ENCODE measurements at regions not wholly inside any gene's neighbourhood (a gene's known extent, or its start where the extent isn't known, plus 50 kb on each side); places are given as distances from the start of the nearest gene placed in this dataset.

DNA sequence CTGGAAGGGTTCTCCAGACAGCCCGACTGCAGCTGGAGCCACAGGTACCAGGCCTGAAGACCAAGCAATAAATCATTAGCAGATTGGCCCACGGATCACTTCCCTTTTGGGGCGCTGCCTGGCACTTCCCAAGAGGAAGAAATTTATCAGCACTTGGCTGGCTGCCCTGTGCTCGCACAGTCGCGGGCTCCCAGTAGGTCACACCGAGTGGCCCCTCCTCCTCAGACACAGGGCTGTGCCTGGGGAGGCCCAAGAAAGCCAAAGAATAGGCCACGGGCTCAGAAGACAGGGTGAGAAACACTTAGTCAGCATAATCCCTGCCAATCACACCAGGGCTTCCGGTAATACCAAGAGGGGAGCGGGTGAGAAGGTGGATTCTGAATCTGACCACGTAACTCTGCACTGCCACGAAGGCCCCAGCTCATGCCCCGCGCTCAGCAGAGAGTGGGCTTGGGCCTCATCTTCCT, 115.7 kb upstream of the MSX2 start:
- Histone ChIP-seq H4K20me1 (ENCODE audit: insufficient read depth, low read length) (no peaks in the 10 kb centered on the region), H3K4me3 (replicated peaks in 1 of 3; ENCODE audit: low read depth in 2 of 3, low read length in 3 of 3) (no peak overlapping the region), H2AFZ (ENCODE audit: insufficient read depth, low read depth, low read length, poor library complexity, severe bottlenecking) (no peak overlapping the region), H3K4me2 (replicated peaks; ENCODE audit: extremely low read depth, low read length, poor library complexity, severe bottlenecking) (peak overlapping the region; percentile 20), H3K27ac (ENCODE audit: low read depth in 1 of 2, low read length in 2 of 2) (no peak overlapping the region), H3K27me3 (ENCODE audit: control insufficient read depth in 2 of 2, insufficient read depth in 2 of 2, low read length in 2 of 2) (peaks cover 0 to 9% of the 10 kb centered on the region in 2 donors), H3K9me3 (replicated peaks in 1 of 2; ENCODE audit: control insufficient read depth in 1 of 2, insufficient read depth in 1 of 2, low read length in 2 of 2) (no peaks in the 10 kb centered on the region), H3K36me3 (replicated peaks in 1 of 2; ENCODE audit: control insufficient read depth in 1 of 2, insufficient read depth in 2 of 2, low read length in 2 of 2) (no peaks in the 10 kb centered on the region), H3K79me2 (ENCODE audit: insufficient read depth, low read length) (no peaks in the 10 kb centered on the region), H3K9ac (ENCODE audit: insufficient read depth, low read length, poor library complexity, severe bottlenecking) (no peak overlapping the region), H3K4me1 (ENCODE audit: control insufficient read depth in 1 of 2, insufficient read depth in 2 of 2, low read length in 2 of 2) (peaks cover 7 to 9% of the 10 kb centered on the region in 2 donors)
- 4% methylated on average over 11 of the region's 14 CpGs for WGBS (ENCODE audit: insufficient coverage)
- Mint-ChIP-seq H3K27ac (no peak overlapping the region), H3K4me3 (peak overlapping the region in 1 of 2 donors; percentile 75), H3K4me1 (peaks cover 6% of the 10 kb centered on the region), H3K27me3 (ENCODE audit: low read depth in 3 of 3) (peaks cover 4 to 30% (median 20%) of the 10 kb centered on the region in 3 donors), H3K9me3 (peaks cover 0 to 14% (median 3%) of the 10 kb centered on the region in 7 donors), H3K36me3 (no peaks in the 10 kb centered on the region)
- TF ChIP-seq, protein P1, sequence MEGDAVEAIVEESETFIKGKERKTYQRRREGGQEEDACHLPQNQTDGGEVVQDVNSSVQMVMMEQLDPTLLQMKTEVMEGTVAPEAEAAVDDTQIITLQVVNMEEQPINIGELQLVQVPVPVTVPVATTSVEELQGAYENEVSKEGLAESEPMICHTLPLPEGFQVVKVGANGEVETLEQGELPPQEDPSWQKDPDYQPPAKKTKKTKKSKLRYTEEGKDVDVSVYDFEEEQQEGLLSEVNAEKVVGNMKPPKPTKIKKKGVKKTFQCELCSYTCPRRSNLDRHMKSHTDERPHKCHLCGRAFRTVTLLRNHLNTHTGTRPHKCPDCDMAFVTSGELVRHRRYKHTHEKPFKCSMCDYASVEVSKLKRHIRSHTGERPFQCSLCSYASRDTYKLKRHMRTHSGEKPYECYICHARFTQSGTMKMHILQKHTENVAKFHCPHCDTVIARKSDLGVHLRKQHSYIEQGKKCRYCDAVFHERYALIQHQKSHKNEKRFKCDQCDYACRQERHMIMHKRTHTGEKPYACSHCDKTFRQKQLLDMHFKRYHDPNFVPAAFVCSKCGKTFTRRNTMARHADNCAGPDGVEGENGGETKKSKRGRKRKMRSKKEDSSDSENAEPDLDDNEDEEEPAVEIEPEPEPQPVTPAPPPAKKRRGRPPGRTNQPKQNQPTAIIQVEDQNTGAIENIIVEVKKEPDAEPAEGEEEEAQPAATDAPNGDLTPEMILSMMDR (IDR thresholded peaks at IDR 0.05), result no peak
- peak; percentile 2 to 63 (median 14) for DNase-seq
- intact Hi-C loops (cut with micrococcal nuclease), result no loop called here

DNA sequence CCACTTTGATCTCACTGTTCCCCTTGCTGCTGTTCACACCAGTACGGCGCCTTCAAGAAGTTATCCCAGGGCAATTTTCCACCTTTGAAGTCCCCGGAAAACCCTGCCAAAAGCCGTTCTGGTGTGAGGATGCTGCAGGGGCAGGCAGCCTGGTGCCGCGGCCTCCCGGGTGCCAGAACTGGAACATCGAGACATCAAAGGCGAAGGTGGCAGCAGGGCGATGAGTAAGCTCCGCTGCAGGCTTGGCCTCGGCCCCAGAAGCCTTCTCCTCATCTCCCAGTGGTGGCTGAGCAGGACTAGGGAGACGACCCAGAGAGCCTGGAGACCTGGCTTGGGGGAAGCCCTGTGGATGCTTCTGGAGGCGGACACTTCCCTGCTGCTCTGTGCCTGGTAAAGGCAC, 115.3 kb upstream of the MSX2 start:
- intact Hi-C loops (cut with micrococcal nuclease), result no loop called here
- TF ChIP-seq, protein P1 (IDR thresholded peaks at IDR 0.05), result no peak
- no peaks in the 10 kb centered on the region for H3K36me3 Mint-ChIP-seq
- Histone ChIP-seq H3K36me3 (replicated peaks in 1 of 2; ENCODE audit: control insufficient read depth in 1 of 2, insufficient read depth in 2 of 2, low read length in 2 of 2) (no peaks in the 10 kb centered on the region), H2AFZ (ENCODE audit: insufficient read depth, low read depth, low read length, poor library complexity, severe bottlenecking) (no peak overlapping the region), H3K79me2 (ENCODE audit: insufficient read depth, low read length) (no peaks in the 10 kb centered on the region), H3K9ac (ENCODE audit: insufficient read depth, low read length, poor library complexity, severe bottlenecking) (no peak overlapping the region), H3K27ac (ENCODE audit: low read depth in 1 of 2, low read length in 2 of 2) (no peak overlapping the region), H3K4me1 (ENCODE audit: control insufficient read depth in 1 of 2, insufficient read depth in 2 of 2, low read length in 2 of 2) (peaks cover 7 to 9% of the 10 kb centered on the region in 2 donors), H3K4me3 (replicated peaks in 1 of 3; ENCODE audit: low read depth in 2 of 3, low read length in 3 of 3) (no peak overlapping the region), H3K4me2 (replicated peaks; ENCODE audit: extremely low read depth, low read length, poor library complexity, severe bottlenecking) (no peak overlapping the region), H4K20me1 (ENCODE audit: insufficient read depth, low read length) (no peaks in the 10 kb centered on the region), H3K27me3 (ENCODE audit: control insufficient read depth in 2 of 2, insufficient read depth in 2 of 2, low read length in 2 of 2) (peaks cover 0 to 9% of the 10 kb centered on the region in 2 donors), H3K9me3 (replicated peaks in 1 of 2; ENCODE audit: control insufficient read depth in 1 of 2, insufficient read depth in 1 of 2, low read length in 2 of 2) (no peaks in the 10 kb centered on the region)
- H3K9me3 Mint-ChIP-seq, result peaks cover 0 to 11% (median under 1%) of the 10 kb centered on the region in 7 donors
- H3K27me3 Mint-ChIP-seq (ENCODE audit: low read depth in 3 of 3), result peaks cover 4 to 29% (median 20%) of the 10 kb centered on the region in 3 donors
- no peak for DNase-seq
- H3K4me3 Mint-ChIP-seq, result peak overlapping the region in 1 of 2 donors; percentile 75
- 58% methylated on average over 8 of the region's 14 CpGs for WGBS (ENCODE audit: insufficient coverage)
- no peak overlapping the region for H3K27ac Mint-ChIP-seq
- H3K4me1 Mint-ChIP-seq, result peaks cover 6% of the 10 kb centered on the region

Measured in CD14-positive monocyte (primary cell).